GM21717 (cell line): ENCODE measurements at regions not wholly inside any gene's neighbourhood (a gene's known extent, or its start where the extent isn't known, plus 50 kb on each side); places are given as distances from the start of the nearest gene placed in this dataset.
"Not testable (repeated sequence)": the region's sequence is repeated elsewhere in the genome, so short reads cannot be mapped to it uniquely, and the experiment has no call there.

Experiments
- ATAC-seq: cut with Tn5 transposase; IDR thresholded peaks from one replicate; pipeline ENCODE4 v1.9.1; 2021; ENCODE audit warnings: mild to moderate bottlenecking, moderate library complexity; ENCODE audit not compliant: unreplicated experiment

DNA sequence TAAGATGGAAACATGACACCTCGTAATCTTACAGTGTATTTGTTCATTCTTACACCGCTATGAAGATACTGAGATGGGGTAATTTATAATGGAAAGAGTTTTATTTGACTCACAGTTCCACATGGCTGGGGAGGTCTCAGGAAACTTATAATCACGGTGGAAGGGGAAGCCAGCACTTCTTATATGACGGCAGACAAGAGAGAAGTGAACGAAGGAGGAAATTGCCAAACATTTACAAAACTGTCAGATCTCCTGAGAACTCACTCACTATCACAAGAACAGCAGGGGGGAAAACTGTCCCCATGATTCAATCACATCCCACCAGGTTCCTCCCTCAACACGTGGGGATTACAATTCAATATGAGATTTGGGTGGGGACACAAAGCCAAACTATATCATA lies 282.3 kb downstream of the HGF start:
- ATAC-seq: no peak

GRCh38 chr7:81484261-81484660 lies 285.6 kb downstream of the HGF start:
- ATAC-seq: no peak

GRCh38 chr7:81482600-81483186 lies 287.2 kb downstream of the HGF start:
- ATAC-seq: no peak

GRCh38 chr7:81478664-81479063 lies 291.2 kb downstream of the HGF start:
- ATAC-seq: no peak

DNA sequence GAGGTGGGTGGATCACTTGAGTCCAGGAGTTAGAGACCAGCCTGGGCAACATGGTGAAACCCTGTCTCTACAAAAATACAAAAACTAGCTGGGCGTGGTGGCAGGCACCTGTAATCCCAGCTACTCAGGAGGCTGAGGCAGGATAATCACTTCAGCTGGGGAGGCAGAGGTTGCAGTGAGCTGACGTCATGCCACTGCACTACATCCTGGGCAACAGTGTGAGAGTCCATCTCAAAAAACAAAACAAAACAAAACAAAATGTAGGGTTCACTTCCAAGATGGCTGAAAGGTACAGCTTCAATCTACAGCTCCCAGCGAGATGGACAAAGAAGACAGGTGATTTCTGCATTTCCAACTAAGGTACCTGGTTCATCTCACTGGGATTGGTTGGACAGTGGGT lies 291.6 kb downstream of the HGF start:
- ATAC-seq: not testable (repeated sequence)

GRCh38 chr7:81473236-81473635 lies 296.6 kb downstream of the HGF start:
- ATAC-seq: no peak

DNA sequence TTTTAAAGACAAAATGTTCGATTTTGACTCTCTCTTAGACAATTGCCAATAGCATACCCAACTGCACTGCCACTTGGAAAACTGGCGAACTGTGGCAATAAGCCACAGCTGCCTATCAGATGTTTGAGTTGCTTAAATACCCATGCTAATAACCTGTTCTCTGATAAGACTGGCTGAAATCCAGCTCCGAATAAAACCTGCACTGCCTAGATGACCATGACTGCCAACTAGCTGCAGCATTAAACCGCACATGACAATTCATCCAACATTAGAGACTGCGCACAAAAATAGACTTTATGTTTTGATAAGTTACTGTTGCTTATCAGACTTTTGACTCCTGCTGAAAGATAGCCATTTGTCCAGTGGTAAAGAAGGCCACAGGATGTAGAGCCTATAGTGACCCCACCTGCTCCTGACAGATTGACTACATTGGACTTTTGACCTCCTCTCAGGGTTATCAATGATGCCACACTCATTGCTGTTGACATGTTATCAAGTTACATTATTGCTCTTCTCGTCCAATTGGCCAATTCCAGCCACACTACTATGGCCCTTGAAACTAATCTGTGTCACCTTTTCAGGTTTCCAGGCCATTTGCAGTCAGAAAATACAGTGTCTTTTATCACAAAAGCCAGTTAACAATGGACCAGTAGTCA lies 299.0 kb downstream of the HGF start:
- no peak for ATAC-seq

- no peak for ATAC-seq
These were observed 299.8 kb downstream of the HGF start for GRCh38 chr7:81469869-81470723.

- no peak for ATAC-seq
These were observed 300.5 kb downstream of the HGF start for GRCh38 chr7:81469153-81469868.

DNA sequence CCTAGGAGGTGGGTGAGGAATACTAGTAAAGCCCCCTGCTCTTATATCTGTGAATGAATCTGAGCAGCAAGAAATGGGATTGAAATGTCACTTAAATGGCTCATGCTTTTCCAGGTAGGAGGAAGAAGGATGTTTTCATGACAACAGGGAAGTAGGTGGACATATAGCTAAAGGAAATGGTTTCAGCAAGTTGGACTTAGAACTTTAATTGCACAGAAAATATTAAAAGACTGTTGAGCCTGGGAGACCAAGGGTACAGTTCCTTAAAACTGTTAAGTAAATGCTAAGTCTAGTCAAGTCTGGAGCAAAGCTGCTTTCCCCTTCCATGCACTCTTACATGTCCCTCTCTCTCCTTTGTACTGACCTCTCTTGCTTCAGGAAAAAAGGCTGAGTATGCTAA lies 301.3 kb downstream of the HGF start:
- no peak for ATAC-seq

- no peak for ATAC-seq
These were observed 301.9 kb downstream of the HGF start for GRCh38 chr7:81467964-81468363.

DNA sequence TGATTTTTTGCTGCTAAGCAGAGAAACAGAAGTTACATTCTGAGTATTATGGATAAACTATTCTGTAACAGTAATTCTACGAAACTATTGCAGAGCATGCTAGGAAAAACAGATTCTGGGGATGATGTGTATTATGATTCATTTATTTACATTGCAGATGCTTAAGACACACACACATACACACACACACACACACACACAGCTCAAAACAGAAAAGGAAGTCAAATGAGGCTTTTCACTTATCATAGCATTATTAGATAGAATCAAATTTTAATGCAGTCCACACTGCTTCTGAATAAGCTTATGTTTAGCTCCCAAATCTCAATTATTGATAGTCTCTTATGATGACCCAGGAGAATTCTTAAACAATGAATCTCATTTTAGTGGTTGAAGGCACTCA lies 307.2 kb downstream of the HGF start:
- ATAC-seq: no peak

GRCh38 chr7:81460250-81461045 lies 309.4 kb downstream of the HGF start:
- no peak for ATAC-seq

- no peak for ATAC-seq
These were observed 310.4 kb downstream of the HGF start for GRCh38 chr7:81459485-81459884.

DNA sequence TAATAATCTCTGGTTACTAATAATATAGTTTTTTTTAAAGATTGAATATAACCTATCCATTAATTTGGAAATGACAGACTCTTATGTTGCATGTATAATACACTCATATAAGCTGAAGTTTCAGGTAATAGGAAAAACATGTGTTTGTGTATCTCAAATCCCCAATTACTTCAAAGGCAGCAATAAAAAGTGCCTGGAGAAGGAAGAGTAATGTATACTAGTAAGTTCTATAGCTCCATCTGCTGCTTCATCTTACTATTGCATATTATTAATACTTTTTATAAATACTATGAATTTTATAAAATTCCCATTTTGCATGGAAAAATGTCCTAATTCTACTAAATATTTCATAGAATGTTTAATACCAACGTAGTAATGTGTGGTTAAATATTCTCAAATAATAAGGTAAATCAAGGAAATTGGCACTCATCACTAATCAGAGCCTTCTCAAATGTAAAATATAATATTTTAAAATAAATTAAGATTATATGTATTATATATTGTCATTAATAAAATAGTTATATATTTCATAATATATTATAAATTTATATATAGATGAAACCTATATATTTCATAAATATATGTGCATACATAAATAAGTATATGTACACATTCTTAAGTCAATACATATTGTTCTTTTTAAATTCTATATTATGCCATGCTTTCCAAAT lies 311.9 kb downstream of the HGF start:
- no peak for ATAC-seq

DNA sequence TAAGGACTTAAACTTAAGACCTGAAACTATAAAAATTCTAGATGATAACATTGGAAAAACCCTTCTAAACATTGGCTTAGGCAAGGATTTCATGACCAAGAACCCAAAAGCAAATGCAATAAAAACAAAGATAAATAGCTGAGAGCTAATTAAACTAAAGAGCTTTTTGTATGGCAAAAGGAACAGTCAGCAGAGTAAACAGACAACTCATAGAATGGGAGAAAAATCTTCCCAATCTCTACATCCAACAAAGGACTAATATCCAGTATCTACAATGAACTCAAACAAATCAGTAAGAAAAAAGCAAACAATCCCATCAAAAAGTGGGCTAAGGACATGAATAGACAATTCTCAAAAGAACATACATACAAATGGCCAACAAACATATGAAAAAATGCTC lies 316.1 kb downstream of the HGF start:
- not testable (repeated sequence) for ATAC-seq

GRCh38 chr7:81449105-81449504 lies 320.7 kb downstream of the HGF start:
- ATAC-seq: no peak

DNA sequence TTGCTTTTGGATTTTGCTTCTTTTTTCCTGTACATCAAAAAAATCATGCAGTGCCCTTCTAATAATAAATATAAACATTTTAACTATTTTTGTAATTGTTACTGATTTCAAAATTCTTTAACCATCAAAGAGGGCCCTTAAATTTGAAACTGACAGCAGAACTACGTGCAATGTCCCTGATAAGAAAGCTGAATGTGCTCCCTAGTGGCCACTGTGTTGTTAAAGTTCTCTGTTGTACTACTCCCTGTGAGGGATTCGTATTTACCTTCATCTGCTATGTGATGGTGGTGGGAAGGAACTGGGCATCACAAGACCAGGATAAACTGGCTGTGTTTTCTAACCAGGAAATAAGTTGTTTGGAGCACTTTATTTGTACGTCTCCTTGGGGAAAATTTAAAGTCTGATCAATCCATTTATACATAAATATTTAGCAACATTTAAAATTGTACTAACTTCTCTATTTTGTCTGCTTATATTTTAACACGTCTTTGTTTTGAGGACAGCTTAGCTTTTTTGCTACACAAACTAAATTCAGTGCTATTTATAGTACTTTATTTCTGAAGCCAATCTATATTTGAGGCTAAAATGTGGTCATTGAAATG lies 322.4 kb downstream of the HGF start:
- no peak for ATAC-seq

GRCh38 chr7:81446212-81446611 lies 323.6 kb downstream of the HGF start:
- ATAC-seq: no peak

GRCh38 chr7:81445462-81445861 lies 324.4 kb downstream of the HGF start:
- no peak for ATAC-seq
